NB4 (cell line): ENCODE measurements at regions not wholly inside any gene's neighbourhood (a gene's known extent, or its start where the extent isn't known, plus 50 kb on each side); places are given as distances from the start of the nearest gene placed in this dataset.
"Not testable (repeated sequence)": the region's sequence is repeated elsewhere in the genome, so short reads cannot be mapped to it uniquely, and the experiment has no call there.

Source experiments
- DNase-seq: peaks from one replicate; pipeline ENCODE4 v3.0.0; 2010; ENCODE audit warnings: low read depth
- H3K4me3 ChIP-seq: one replicate; pipeline ENCODE4 v1.5.1; 2011; ENCODE audit warnings: mild to moderate bottlenecking, low read depth, low read length, moderate library complexity
- MYC ChIP-seq: IDR thresholded peaks from 2 replicates; pipeline ENCODE4 v1.6.1; 2011; ENCODE audit warnings: low read depth, low read length
- POLR2A ChIP-seq: IDR thresholded peaks from 2 replicates; pipeline ENCODE4 v1.6.1; 2011; ENCODE audit warnings: mild to moderate bottlenecking; ENCODE audit not compliant: insufficient read length; ENCODE audit errors: extremely low read depth
- TF ChIP-seq, protein P1 (sequence below): IDR thresholded peaks from one replicate; pipeline ENCODE4 v1.5.1; 2012; ENCODE audit warnings: low read depth, low read length
- TF ChIP-seq, protein P2 (sequence below): IDR thresholded peaks from 2 replicates; pipeline ENCODE4 v1.6.1; 2011; ENCODE audit warnings: low read depth, low read length

DNA sequence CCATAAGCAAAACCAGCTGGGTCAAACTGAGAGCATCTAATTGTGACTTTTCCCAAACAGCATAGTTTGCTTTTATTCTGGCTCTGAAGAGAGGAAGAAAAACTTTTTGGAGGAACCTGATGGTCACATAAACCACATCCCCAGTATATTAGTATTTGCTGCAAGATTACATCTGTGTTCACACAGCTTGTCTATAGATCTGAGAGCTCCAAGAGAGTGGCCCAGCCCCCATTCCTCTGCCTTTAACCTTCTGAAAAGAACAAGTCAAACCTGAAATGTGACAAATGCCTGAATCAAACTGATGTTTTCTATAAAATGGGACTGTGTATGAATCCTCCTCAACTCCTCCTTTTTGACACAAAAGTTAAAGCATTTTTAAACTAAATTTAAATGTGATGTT lies 435.2 kb downstream of the ZNF479 start:
- DNase-seq, H3K4me3 ChIP-seq: not testable (repeated sequence)

DNA sequence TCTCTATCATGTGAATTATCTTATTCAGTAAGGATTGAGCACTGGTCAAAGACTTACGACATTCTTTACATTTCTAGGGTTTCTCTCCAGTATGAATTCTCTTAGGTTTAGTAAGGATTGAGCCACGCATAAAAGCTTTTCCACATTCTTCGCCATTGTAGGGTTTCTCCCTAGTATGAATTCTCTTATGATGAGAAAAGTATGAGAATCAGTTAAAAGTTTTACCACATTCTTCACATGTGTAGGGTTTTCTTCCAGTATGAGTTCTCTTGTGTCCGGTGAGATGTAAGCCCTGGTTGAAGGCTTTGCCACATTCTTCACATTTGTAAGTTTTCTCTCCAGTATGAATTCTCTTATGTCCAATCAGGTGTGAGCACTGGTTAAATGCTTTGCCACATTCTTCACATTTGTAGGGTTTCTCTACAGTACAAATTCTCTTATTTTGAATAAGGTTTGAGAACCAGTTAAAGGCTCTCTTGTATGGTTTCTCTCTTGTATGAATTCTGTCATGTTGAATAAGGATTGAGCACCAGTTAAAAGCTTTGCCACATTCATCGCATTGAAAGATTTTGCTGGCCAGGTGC lies 445.9 kb downstream of the ZNF479 start:
- H3K4me3 ChIP-seq = no peak overlapping the region
- TF ChIP-seq MYC (no peak), POLR2A (no peak)
- TF ChIP-seq, protein P1, sequence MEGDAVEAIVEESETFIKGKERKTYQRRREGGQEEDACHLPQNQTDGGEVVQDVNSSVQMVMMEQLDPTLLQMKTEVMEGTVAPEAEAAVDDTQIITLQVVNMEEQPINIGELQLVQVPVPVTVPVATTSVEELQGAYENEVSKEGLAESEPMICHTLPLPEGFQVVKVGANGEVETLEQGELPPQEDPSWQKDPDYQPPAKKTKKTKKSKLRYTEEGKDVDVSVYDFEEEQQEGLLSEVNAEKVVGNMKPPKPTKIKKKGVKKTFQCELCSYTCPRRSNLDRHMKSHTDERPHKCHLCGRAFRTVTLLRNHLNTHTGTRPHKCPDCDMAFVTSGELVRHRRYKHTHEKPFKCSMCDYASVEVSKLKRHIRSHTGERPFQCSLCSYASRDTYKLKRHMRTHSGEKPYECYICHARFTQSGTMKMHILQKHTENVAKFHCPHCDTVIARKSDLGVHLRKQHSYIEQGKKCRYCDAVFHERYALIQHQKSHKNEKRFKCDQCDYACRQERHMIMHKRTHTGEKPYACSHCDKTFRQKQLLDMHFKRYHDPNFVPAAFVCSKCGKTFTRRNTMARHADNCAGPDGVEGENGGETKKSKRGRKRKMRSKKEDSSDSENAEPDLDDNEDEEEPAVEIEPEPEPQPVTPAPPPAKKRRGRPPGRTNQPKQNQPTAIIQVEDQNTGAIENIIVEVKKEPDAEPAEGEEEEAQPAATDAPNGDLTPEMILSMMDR = no peak
- TF ChIP-seq, protein P2, sequence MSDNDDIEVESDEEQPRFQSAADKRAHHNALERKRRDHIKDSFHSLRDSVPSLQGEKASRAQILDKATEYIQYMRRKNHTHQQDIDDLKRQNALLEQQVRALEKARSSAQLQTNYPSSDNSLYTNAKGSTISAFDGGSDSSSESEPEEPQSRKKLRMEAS = no peak
- no peak for DNase-seq

DNA sequence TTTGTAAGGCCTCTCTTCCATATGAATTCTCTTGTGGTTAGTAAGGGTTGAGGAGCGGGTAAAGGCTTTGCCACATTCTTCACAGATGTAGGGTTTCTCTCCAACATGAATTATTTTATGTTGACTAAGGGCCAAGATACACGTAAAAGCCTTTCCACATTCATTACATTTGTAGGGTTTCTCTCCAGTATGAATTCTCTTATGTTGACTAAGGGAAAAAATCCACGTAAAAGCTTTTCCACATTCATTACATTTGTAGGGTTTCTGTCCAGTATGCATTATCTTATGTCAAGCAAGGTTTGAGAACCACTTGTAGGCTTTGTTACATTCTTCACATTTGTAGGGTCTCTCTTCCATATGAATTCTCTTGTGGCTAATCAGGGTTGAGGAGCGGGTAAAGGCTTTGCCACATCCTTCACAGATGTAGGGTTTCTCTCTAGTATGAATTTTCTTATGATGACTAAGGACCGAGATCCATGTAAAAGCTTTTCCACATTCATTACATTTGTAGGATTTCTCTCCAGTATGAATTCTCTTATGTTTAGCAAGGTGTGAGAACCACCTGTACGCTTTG lies 493.0 kb downstream of the ZNF479 start:
- no peak for DNase-seq
- TF ChIP-seq, protein P2 = no peak
- TF ChIP-seq POLR2A (no peak), MYC (no peak)
- TF ChIP-seq, protein P1 = no peak
- H3K4me3 ChIP-seq = no peak overlapping the region

DNA sequence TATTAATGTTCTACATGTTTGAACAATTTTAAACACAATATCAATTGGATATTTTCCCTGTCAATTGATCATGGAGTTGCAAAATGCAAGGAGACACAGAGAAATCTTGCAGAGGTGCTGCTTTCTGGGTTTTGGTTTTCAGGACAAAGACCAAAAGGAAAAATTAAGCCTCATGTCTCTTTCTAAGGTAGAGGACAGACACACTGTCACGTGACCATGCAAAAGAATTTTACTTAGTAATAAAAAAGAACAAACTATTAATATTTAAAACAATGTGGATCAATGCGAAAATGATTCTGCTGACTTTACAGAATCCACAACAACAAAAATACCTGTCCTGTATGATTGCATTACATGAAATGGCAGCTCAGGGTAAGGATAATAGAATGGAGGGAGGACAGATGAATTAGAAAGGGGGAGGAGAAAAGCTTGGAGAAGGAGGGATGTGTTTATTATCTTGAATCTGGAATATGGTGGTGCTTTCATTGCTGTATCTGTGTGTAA lies 493.7 kb upstream of the NUPR2 start:
- DNase-seq = no peak
- no peak overlapping the region for H3K4me3 ChIP-seq
- TF ChIP-seq, protein P2 = no peak
- TF ChIP-seq, protein P1 = no peak
- TF ChIP-seq POLR2A (no peak), MYC (no peak)

DNA sequence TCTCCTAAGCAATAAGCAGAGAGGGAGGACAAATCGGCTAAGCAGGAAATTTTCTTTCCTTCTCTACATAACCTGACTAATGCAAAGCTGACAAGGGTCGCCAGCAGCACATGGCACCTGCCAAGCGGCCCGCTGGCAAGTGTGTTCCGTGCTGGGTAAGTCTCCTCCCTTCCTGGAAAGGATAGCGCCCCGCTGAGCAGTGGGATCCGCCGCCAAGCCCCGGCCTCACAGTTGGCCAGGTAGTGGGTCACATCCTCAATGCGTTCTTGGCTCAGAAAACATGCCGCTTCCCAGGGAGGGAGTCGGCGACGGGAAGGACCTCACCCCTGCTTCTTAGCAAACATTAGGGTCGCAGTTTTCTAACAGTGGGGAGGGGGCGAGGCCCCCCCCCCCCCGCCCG lies 488.9 kb upstream of the NUPR2 start:
- no peak overlapping the region for H3K4me3 ChIP-seq
- DNase-seq = no peak
- TF ChIP-seq POLR2A = no peak

DNA sequence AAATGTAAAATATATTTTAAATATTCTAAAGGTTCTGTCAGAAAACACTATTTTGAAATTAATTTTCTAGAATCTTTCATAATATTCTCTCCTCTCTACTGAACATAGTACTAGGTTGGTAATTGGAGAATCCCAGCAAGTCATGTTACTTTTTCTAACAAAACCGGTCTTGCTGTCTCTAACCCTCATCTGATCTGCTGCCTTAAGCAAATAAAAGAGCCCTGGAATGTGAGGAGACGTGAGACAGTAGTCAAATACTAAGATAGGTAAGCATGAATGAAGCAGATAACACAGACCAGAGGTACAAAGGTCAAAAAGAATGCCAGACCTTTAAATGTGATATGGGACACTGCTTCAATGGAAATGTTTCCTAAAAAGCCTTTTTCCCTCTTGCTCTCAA lies 462.4 kb upstream of the NUPR2 start:
- TF ChIP-seq, protein P1 = no peak
- TF ChIP-seq, protein P2 = no peak
- TF ChIP-seq MYC = no peak
- no peak for TF ChIP-seq POLR2A
- no peak overlapping the region for H3K4me3 ChIP-seq
- no peak for DNase-seq

DNA sequence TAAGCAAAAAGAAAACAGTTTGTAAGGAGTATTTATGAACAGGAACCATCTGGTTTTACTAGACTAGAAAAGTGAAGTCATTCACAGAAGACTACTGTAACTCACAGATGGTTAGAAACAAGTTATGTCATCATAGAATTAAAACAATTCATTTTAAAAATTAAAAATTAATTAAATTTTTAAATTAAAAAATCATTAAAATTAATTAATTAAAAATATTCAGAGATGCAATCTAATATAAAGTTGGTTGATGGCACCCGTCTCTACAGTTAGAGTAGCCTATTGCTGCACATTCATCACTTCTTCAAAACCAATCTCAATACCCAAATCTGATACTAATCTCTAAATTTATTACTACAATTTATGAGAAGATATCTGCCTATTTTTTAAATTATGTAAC lies 454.8 kb upstream of the NUPR2 start:
- no peak for DNase-seq
- TF ChIP-seq, protein P2 = no peak
- TF ChIP-seq, protein P1 = no peak
- TF ChIP-seq MYC (no peak), POLR2A (no peak)

More for the DNA sequence above, 454.8 kb upstream of the NUPR2 start:
- H3K4me3 ChIP-seq = no peak overlapping the region
